Activated naive CD4-positive, alpha-beta T cell treated with anti-CD3 and anti-CD28 coated beads, Interleukin-2, amount 50 U/mL, for 24 hours (primary cell): ENCODE measurements at regions not wholly inside any gene's neighbourhood (a gene's known extent, or its start where the extent isn't known, plus 50 kb on each side); places are given as distances from the start of the nearest gene placed in this dataset.

Experiments
- H3K27ac Mint-ChIP-seq: one replicate; pipeline ENCODE4 v1.8.0; 2021; ENCODE audit warnings: mild to moderate bottlenecking, mixed read lengths
- H3K27me3 Mint-ChIP-seq: one replicate; pipeline ENCODE4 v1.8.0; 2021; ENCODE audit warnings: mixed read lengths
- H3K36me3 Mint-ChIP-seq: one replicate; pipeline ENCODE4 v1.8.0; 2021; ENCODE audit warnings: mixed read lengths
- H3K4me1 Mint-ChIP-seq: one replicate; pipeline ENCODE4 v1.8.0; 2021; ENCODE audit warnings: mixed read lengths
- H3K4me3 Mint-ChIP-seq: one replicate; pipeline ENCODE4 v1.8.0; 2021; ENCODE audit warnings: mild to moderate bottlenecking, mixed read lengths
- H3K9me3 Mint-ChIP-seq: one replicate; pipeline ENCODE4 v1.8.0; 2021; ENCODE audit warnings: mixed read lengths

- Mint-ChIP-seq H3K36me3 (no peaks in the 10 kb centered on the region), H3K4me1 (peaks cover 15% of the 10 kb centered on the region), H3K9me3 (no peaks in the 10 kb centered on the region), H3K27me3 (no peaks in the 10 kb centered on the region), H3K27ac (no peak overlapping the region), H3K4me3 (no peak overlapping the region)
These were observed 87.4 kb upstream of the ERRFI1 start for GRCh38 chr1:8113262-8114220.

GRCh38 chr1:8112611-8113261 is 86.6 kb upstream of the ERRFI1 start:
- no peak overlapping the region for H3K4me3 Mint-ChIP-seq
- no peak overlapping the region for H3K27ac Mint-ChIP-seq
- H3K27me3 Mint-ChIP-seq, result no peaks in the 10 kb centered on the region
- H3K4me1 Mint-ChIP-seq, result peaks cover 15% of the 10 kb centered on the region
- no peaks in the 10 kb centered on the region for H3K36me3 Mint-ChIP-seq
- H3K9me3 Mint-ChIP-seq, result no peaks in the 10 kb centered on the region

DNA sequence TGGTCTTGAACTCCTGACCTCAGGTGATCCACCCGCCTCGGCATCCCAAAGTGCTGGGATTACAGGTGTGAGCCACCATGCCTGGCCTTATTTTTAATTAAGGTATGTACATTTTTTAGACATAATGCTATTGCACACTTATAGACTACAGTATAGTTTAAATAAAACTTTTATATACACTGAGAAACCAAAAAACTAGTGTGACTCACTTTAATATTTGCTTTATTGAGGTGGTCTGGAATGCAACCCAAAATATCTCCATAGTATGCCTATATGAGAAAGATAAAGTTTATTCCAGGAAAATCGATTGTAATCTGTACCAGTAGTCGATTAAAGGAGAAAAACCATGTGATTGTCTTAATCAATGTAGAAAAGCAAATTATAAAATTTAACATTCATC is 85.5 kb upstream of the ERRFI1 start:
- no peak overlapping the region for H3K27ac Mint-ChIP-seq
- H3K27me3 Mint-ChIP-seq, result no peaks in the 10 kb centered on the region
- H3K4me1 Mint-ChIP-seq, result peaks cover 15% of the 10 kb centered on the region
- H3K36me3 Mint-ChIP-seq, result no peaks in the 10 kb centered on the region
- H3K9me3 Mint-ChIP-seq, result no peaks in the 10 kb centered on the region
- H3K4me3 Mint-ChIP-seq, result no peak overlapping the region

DNA sequence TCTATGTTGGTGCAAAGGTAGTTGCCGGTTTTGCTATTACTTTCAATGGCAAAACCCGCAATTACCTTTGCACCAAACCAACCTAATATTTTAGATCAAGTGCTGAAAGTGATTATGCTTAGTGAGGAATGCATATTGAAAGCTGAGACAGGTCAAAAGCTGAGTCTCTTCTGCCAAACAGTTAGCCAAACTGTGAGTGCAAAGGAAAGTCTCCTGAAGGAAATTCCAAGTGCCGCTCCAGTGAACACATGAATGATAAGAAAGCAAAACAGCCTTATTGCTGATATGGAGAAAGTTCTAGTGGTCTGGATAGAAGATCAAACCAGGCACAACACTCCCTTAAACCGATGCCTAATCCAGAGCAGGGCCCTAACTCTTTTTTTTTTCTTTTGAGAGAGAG is 83.1 kb upstream of the ERRFI1 start:
- no peaks in the 10 kb centered on the region for H3K36me3 Mint-ChIP-seq
- no peaks in the 10 kb centered on the region for H3K9me3 Mint-ChIP-seq

DNA sequence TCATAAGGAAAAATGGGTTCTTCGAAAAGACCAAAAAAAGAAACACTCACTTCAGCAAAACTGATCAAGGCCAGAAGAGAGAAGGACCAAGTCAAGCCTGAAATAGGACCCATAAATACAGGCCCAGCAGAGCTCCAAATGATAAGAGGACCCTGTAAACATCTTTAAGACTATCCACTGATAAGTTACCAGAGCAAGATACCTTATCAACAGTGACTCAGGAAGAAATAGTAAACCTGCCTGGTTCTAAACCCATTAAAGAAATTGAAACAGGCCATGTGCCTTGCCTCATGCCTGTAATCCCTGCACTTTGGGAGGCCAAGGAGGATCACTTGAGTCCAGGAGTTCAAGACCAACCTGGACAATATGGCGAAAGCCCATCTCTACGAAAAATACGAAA is 81.8 kb upstream of the ERRFI1 start:
- Mint-ChIP-seq H3K4me3 (no peak overlapping the region), H3K9me3 (no peaks in the 10 kb centered on the region), H3K36me3 (no peaks in the 10 kb centered on the region), H3K27me3 (no peaks in the 10 kb centered on the region), H3K4me1 (peaks cover 6% of the 10 kb centered on the region), H3K27ac (no peak overlapping the region)

More for the DNA sequence above, 83.1 kb upstream of the ERRFI1 start:
- Mint-ChIP-seq H3K4me1 (peaks cover 15% of the 10 kb centered on the region), H3K27ac (no peak overlapping the region), H3K4me3 (no peak overlapping the region), H3K27me3 (no peaks in the 10 kb centered on the region)

DNA sequence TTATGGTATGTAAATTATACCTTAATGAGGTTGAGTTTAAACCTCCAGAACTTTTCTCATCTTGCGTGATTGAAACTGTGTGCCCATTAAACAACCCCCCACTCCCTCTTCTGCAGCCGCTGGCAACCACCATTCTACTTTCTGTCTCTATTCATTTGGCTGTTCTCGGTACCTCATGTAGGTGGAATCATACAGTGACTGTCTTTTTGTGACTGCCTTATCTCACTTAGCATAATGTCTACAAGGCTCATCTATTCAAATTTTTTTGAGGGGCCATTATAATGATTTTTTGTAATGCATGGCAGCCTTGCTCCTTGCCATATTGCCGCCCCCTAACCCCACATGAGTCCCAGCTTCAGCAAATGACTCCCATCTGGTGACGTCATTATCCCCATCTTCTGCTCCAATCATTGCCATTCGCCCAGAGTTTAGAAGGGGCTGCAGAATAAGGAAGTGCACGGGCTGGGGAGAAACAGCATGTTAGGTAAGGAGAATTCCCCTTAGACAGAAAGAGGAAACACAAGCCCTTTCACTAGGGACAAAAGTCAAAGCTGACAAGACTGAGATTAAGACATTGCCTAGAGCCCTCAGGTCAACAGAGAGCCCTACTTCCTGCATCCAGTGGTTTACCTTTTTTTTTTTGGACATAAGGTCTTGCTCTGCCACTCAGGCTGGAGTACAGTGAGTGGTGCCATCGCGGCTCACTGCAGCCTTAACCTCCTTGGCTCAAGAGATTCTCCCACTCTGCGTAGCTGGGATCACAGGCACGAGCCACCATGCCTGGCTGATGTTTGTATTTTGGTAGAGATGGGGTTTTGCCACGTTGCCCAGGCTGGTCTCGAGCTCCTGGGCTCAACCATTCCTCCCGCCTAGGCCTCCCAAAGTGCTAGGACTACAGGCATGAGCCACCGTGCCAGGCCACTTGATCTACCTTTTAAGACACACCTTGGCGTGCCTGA is 78.4 kb upstream of the ERRFI1 start:
- Mint-ChIP-seq H3K27ac (no peak overlapping the region), H3K36me3 (no peaks in the 10 kb centered on the region), H3K27me3 (no peaks in the 10 kb centered on the region), H3K4me3 (no peak overlapping the region), H3K4me1 (no peaks in the 10 kb centered on the region), H3K9me3 (no peaks in the 10 kb centered on the region)

GRCh38 chr1:8097908-8098307 is 71.8 kb upstream of the ERRFI1 start:
- Mint-ChIP-seq H3K27ac (no peak overlapping the region), H3K4me3 (no peak overlapping the region), H3K36me3 (no peaks in the 10 kb centered on the region), H3K4me1 (peaks cover 26% of the 10 kb centered on the region), H3K27me3 (no peaks in the 10 kb centered on the region), H3K9me3 (no peaks in the 10 kb centered on the region)

DNA sequence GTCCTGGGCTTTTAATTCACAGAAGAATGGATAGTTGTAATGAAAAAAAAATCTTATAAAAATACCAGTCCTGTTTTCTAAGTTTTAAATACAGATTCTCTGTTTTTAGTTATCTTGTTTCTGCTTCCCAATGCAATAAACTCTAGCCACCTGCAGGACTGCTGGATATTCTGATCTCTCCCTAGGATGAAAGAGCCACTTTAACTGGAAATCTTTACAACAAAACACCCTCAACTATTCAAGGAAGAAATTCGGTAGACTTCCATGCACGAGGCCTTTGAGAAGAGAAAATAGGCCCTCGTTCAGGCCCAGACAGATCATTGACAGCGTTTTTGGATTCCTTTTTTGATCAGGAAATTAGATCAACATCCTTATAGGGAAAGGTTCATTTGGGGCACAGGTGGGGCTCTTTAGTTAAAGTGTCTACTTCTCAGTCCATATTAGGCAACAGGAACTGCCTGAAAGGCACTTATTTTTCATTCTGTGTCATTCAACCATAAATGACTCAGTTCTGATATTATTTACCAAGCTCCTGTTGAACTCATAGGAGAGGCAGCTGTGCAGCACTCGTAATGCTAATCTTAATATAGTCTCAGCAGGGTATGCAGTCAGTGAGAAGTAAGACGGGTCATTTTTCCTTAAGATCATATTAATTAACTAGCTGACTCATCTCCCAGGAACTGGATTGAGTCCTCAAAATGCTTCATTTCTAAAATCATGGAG is 71.1 kb upstream of the ERRFI1 start:
- Mint-ChIP-seq H3K36me3 (no peaks in the 10 kb centered on the region), H3K9me3 (no peaks in the 10 kb centered on the region), H3K27ac (peak overlapping the region; percentile 37), H3K27me3 (no peaks in the 10 kb centered on the region), H3K4me3 (peak overlapping the region; percentile 48), H3K4me1 (peaks cover 26% of the 10 kb centered on the region)

DNA sequence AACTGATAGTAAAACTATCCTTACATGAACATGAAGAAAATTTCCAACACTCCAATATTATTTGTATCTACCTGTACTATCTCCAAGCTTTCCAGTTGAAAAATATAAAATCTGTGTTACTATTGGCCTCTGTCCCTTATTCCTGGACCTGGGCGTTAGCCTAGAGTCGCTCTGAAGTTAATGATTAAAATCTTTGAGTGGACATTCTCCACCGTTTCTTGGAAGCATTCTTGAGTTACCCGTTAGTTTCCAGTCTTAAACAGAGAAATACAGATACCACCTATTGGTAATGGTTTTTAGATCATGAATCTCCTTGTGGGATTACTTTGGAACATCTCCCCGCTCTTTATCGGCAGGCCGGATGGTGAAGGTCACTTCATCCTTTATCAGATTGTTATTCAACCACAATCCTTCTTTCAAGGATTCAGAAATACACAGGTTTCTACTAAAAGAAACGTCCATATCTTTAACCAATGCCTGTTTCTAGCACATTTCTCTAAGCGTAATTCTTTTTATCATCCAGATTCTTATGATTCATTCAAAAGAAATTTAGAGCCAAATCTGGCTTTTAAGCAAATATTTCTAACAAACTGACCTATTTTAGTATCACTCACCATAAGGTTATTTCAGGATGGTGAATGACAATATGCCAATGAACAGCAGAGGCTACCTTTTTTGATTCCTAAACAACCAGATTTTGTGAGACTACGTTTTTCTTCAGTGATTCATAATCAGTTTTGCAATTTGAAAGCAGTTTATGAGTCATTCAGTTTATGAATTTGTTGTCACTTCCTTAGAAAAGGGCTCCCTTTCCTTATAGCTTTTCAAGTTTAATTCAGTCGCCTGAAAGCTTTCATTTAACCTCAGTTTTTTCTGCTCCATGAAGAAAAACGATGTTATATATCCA is 70.2 kb upstream of the ERRFI1 start:
- peak overlapping the region; percentile 68 for H3K27ac Mint-ChIP-seq
- no peak overlapping the region for H3K4me3 Mint-ChIP-seq
- H3K4me1 Mint-ChIP-seq, result peaks cover 26% of the 10 kb centered on the region
- H3K36me3 Mint-ChIP-seq, result no peaks in the 10 kb centered on the region
- no peaks in the 10 kb centered on the region for H3K27me3 Mint-ChIP-seq
- H3K9me3 Mint-ChIP-seq, result no peaks in the 10 kb centered on the region

- H3K27me3 Mint-ChIP-seq, result no peaks in the 10 kb centered on the region
- H3K27ac Mint-ChIP-seq, result no peak overlapping the region
- no peaks in the 10 kb centered on the region for H3K9me3 Mint-ChIP-seq
- H3K36me3 Mint-ChIP-seq, result no peaks in the 10 kb centered on the region
- no peak overlapping the region for H3K4me3 Mint-ChIP-seq
- H3K4me1 Mint-ChIP-seq, result peaks cover 26% of the 10 kb centered on the region
These were observed 69.5 kb upstream of the ERRFI1 start for GRCh38 chr1:8095584-8095983.

GRCh38 chr1:8094481-8095241 is 68.6 kb upstream of the ERRFI1 start:
- Mint-ChIP-seq H3K27ac (no peak overlapping the region), H3K27me3 (no peaks in the 10 kb centered on the region), H3K36me3 (no peaks in the 10 kb centered on the region), H3K4me3 (no peak overlapping the region), H3K9me3 (no peaks in the 10 kb centered on the region), H3K4me1 (peaks cover 26% of the 10 kb centered on the region)

- H3K4me3 Mint-ChIP-seq, result no peak overlapping the region
- no peaks in the 10 kb centered on the region for H3K9me3 Mint-ChIP-seq
- peaks cover 26% of the 10 kb centered on the region for H3K4me1 Mint-ChIP-seq
- H3K36me3 Mint-ChIP-seq, result no peaks in the 10 kb centered on the region
- H3K27me3 Mint-ChIP-seq, result peaks cover 3% of the 10 kb centered on the region
- no peak overlapping the region for H3K27ac Mint-ChIP-seq
These were observed 67.3 kb upstream of the ERRFI1 start for GRCh38 chr1:8093221-8093980.

DNA sequence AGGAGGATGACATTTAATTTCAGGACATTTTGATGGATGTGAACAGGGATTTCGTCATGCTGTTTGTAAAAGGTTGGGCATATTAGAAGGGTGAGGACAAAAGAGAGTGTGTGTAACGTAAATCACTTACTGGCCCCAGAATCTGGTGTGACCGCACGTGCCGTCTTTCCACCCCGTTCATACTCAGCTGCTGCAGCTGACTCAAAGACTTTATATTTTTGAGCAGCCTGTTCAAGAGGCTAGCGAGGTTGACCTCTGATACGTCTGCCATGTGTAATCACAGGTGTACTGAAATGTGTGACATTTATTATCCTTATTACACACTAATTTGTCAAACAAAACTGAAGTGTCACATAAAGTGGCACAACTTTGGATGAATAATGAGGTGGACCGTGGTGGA is 66.5 kb upstream of the ERRFI1 start:
- Mint-ChIP-seq H3K27me3 (peaks cover 3% of the 10 kb centered on the region), H3K27ac (no peak overlapping the region), H3K4me1 (peaks cover 21% of the 10 kb centered on the region), H3K9me3 (no peaks in the 10 kb centered on the region), H3K4me3 (no peak overlapping the region), H3K36me3 (no peaks in the 10 kb centered on the region)
